NT2/D1 (cell line): ENCODE measurements at regions not wholly inside any gene's neighbourhood (a gene's known extent, or its start where the extent isn't known, plus 50 kb on each side); places are given as distances from the start of the nearest gene placed in this dataset.

Experiments
- SUZ12 ChIP-seq: IDR thresholded peaks from 2 replicates; pipeline ENCODE4 v1.6.1; 2011; ENCODE audit not compliant: insufficient read length, insufficient read depth; ENCODE audit errors: extremely low read depth
- YY1 ChIP-seq: IDR thresholded peaks from 2 replicates; pipeline ENCODE4 v1.6.1; 2011; ENCODE audit not compliant: insufficient read length, insufficient read depth
- ZNF274 ChIP-seq: IDR thresholded peaks from 2 replicates; pipeline ENCODE4 v1.6.1; 2011; ENCODE audit warnings: mild to moderate bottlenecking, low read depth, low read length

- no peak for TF ChIP-seq SUZ12
- TF ChIP-seq ZNF274 = no peak
- TF ChIP-seq YY1 = no peak
These were observed 151.7 kb upstream of the GLI2 start for GRCh38 chr2:120583851-120584570.
